Retina (tissue), 1 donor: ENCODE measurements at regions not wholly inside any gene's neighbourhood (a gene's known extent, or its start where the extent isn't known, plus 50 kb on each side); places are given as distances from the start of the nearest gene placed in this dataset.
"Not testable (repeated sequence)": the region's sequence is repeated elsewhere in the genome, so short reads cannot be mapped to it uniquely, and the experiment has no call there.

Source experiments
- DNase-seq: peaks from one replicate; pipeline ENCODE4 v3.0.0-alpha.2; 2016

DNA sequence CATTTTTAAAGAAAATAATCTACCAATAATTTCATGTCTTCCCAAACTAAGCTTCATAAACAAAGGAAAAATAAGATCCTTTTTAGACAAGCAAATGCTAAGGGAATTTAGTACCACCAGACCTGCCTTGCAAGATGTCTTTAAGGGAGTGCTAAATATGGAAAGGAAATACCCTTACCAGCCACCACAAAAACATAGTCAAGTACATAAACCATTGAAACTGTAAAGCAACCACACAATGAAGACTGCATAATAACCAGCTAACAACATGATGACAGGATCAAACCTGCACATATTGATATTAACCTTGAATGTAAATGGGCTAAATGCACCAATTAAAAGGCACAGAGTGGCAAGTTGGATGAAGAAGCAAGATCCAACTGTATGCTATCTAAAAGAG, 586.5 kb upstream of the NRG3 start:
- DNase-seq, result no peak

DNA sequence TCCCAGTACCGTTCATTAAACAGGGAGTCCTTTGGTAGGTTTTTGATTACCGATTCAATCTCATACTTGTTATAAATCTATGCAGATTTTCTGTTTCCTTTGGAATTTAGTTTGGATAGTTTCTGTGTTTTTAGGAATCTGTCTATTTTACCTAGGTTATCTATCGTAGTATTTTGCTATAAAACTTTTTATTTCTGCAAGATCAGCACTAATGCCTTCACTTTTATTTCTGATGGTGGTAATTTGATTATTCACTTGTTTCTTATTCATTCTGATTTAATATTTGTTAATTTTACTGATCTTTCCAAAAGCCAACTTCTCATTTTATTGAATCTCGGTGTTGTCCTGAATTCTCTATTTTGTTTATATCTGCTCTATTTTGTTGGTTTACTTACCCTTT, 577.7 kb upstream of the NRG3 start:
- DNase-seq, result no peak

DNA sequence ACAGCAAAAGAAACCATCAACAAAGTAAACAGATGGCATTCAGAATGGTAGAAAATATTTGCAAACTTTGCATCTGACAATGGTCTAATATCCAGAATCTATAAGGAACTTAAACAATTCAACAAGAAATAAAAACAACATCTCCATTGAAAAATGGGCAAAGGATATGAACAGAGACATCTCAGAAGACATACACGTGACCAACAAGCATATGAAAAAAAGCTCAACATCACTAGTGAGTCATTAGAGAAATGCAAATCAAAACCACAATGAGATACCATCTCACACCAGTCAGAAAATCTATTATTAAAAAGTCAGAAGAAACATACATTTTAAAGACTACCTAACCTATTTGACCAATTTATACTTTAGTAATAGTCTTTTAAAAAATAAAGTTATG, 571.3 kb upstream of the NRG3 start:
- DNase-seq, result no peak

DNA sequence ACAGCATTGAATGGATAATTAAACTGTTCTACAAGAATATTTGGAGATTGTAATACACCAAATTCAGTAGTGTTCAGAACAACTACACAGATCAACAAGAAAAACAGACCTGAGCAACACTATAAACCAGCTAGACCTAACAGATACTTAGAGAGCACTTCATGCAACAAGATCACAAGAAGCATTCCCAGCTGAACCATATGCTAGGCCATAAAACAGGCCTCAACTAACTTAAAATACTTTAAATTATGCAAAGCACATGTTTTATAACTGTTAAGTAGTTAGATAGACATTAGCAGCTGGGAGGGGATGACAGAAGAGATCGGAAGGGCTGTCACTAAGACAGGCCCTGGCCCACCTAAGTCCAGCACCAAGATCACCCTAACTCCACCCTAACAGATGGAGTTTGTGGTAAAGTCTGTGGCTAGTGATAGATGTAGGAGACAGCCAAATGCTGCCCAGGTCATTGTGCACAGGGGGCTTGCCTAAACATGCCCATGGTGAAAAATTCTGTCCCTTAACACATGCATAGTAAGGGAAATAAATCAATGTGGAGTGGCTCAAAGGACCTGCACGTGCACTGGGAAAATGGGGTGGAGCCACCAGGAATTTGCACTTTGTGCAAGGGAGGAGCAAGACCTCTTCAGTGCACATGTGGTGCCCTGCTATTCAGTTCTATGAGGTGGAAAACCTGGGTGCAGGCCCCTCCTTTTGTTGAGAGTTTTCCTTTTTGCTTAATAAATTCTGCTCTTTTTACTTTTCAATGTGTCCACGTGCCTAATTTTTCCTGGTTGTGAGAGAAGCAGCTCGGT, 567.8 kb upstream of the NRG3 start:
- DNase-seq, result no peak

- DNase-seq, result no peak
These were observed 565.9 kb upstream of the NRG3 start for GRCh38 chr10:81309041-81309552.

DNA sequence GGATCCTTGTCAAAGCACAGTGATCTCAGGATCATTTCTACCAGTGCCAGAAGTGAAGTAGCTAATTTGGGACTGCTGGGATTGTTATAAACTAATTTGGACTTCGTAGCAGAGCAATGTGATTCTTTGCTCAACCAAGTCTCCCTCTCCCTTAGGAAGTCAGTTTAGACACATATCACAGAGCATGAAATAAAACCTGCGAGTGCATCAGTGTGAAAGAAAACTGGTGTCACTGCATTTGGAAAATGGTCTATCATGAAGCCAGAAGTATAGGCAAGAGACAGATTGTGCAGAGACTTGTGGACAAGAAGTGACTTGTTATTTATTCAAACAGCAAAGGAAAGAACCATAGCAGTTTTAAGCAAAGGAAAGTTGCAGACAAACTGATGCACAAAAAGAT, 560.5 kb upstream of the NRG3 start:
- no peak for DNase-seq

DNA sequence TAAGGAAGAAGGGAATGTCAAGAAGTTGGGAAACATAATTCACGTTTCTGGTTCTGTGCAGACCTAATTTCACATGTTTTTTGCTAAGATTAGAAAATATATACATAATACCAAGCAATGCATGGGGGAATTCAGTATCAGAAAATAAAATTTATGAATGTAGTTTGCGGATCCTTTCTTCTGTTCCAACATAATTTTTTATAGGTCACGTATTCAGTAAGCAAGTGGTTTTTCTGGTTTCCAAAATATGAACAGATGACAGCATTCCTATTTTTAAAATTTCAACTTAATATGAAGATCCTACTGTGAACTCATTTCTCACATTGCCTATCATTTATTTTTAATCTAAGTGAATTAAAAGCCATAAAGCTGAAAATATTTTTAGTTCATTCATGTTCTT, 560.0 kb upstream of the NRG3 start:
- DNase-seq, result no peak

- no peak for DNase-seq
These were observed 527.0 kb upstream of the NRG3 start for GRCh38 chr10:81348003-81348402.

GRCh38 chr10:81367132-81367531, 507.9 kb upstream of the NRG3 start:
- no peak for DNase-seq

DNA sequence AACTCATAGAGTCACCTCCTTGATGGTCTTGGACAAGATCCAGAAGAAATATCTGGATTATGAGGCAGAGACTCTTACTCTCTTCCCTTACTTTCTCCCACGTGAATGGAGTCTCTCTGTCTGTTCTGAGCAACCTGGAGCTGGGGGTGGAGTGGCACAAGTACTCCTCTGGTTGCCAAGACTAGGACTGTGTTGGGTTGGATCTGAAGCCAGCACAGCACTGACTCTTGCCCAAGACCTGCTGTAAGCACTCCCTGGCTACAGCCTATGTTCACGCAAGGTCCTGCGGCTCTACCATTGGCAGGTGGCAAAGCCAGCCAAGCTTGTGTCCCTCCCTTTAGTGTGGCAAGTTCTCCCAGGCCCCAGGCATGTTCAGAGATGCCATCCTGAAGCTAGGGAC, 488.2 kb upstream of the NRG3 start:
- no peak for DNase-seq

DNA sequence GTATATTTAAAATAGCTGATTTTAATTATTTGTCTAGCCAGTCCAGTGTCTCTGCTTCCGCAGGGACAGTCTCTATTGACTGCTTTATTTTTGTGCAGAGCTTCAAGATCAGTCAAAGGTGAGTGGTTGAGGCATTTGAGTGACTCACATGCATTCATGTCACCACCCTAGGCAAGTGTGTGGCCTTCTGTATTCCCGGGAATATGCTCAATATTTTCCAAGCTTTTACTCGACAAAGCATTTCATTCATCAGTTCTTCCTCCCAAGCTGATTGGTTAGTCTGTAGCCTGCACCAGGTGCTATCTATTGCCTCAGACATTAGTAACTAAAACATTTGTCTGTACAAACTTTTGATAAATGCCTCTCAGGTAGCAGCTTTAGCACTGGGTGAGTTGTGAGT, 471.5 kb upstream of the NRG3 start:
- DNase-seq, result no peak

GRCh38 chr10:81405399-81405798, 469.6 kb upstream of the NRG3 start:
- DNase-seq, result no peak

- no peak for DNase-seq
These were observed 461.0 kb upstream of the NRG3 start for GRCh38 chr10:81414038-81414437.

DNA sequence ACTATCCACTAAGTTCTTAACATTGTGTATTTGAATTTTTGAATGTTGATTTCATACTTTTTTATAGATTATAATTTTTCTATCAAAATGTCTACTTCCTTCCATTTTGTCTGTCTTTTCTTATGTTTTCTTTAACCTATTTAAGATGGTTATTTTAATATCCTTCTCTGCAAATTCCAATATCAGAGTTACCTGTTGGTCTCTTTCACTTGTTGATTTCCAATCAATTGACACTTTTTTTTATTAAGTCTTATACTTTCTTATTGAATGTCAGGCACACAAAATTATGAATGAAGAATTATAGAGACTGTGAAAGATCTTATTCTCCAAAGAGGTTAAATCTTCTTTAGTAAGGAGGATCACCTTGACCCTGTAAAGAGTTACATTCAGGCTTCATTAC, 448.3 kb upstream of the NRG3 start:
- DNase-seq, result no peak

DNA sequence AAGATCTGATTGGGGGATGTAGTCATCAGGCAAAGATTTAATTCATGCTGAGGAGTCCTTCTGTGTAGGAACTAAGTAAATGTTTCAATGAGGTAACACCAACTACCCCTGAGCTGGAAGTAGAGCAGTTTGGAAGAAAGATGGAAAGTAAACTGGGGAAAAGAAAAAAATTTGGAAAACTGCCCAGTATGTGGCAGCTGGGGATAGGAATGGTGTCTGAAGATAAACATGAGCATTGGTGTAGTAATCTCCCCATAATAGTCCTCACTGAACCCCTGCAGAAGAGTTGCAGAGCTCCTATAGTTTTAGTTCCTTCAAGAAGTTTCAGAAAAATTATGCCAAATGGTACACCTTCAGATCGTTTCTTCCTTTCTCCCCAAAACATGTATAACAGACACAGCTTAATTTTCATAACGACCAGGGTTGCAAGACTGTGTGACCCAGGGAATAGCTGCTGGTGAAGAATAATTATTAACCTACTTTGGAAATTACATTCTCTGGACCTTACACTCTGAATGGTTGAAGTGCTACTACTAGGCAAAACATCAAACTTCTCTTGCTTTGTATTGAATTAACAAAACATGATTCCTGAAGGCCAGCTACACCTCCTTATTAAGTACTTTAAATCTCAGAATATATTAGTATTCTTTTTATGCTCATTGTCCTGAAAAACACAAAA, 446.4 kb upstream of the NRG3 start:
- no peak for DNase-seq

DNA sequence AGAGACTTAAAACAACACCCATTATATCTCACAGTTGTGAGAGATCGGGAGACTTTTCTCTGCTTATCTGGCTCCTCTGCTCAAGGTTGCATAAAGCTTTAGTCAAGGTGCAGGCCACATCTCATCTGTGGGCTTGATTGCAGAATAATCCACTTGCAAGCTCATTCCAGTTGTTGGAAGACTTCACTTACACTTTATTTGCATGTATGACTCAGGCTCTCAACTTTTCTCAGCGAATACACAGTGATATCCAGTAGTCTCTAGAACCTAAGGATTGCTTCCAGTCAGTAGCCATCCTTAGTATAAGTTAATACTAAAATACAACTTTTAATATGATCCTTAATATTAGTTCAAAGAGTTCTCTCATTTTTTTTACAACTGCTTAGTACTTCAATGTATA, 435.5 kb upstream of the NRG3 start:
- DNase-seq, result no peak

- not testable (repeated sequence) for DNase-seq
These were observed 433.4 kb upstream of the NRG3 start for GRCh38 chr10:81441624-81442023.

DNA sequence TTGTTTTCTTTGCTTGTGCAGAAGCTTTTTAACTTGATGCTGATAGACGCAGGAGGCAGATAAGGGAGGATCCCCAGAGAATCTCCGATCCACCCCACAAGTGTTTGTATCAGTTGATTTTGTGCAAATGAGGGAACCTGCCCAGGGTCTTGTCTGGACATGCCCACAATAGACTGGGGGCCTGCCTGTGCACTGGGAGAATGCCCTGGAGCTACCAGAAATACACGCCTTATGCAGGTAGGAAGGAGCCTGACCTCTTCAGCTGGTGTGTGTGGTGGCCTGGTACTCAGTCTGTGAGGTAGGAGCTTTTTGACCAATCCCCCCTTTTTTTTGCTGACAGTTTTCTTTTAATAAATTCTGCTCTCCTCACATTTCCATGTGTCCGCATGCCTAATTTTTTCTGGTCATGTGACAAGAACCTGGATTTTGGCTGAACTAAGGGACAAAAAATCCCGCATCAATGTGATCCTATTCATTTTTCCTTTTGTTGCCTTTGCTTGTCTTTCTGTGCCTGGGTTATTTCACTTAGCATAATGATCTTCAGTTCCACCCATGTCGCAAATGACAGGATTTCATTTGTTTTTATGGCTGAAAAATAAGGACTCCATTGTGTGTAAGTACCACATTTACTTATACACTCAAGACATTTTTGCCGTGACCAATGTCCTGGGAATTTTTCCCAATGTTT, 430.6 kb upstream of the NRG3 start:
- no peak for DNase-seq

DNA sequence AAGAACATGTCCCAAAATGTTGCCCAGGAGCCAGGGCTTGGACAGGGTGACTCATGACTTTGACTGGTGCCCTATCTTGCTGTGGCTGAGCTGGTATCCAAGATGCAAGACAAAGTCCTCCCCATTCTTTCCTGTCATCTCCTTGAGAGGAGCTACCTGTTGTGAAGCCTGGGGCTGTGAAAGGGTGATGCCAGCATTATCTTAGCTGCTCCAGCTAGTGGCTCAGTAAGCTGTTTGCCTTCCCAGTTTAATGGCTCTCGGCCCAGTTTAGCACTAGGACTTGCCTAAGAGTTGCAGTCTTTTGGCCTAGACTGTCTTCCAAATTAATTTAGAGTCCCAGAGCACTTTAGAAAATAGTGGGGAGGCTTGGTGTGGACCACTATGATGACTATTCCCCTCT, 424.3 kb upstream of the NRG3 start:
- no peak for DNase-seq

DNA sequence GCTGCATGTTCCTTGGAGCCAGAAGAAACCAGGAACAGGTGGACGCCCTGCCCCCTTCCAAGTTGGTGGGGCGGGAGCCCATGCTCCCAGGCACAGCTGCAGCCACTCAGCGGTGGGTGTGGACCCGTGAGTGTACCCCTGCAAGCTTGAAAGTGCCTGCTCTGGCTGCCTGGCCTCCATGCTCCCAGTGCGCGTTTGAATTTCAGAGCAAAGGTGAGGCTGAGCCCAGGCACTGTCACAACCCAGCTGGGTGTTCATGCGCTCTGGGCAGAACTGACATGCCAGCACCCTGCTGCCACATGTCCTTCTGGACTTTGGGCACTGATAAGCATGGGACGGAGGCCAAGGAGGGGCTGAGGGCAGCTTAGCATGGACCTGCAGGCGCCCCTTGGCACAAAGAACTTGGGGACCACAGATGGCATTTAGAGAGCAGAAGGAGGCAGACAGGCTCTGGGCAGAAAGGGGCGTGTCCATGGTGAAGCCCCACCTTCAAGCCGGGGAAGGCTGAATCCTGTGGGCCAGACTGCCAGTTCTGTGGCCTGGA, 402.0 kb upstream of the NRG3 start:
- DNase-seq, result no peak

- DNase-seq, result no peak
These were observed 401.2 kb upstream of the NRG3 start for GRCh38 chr10:81473755-81474154.

- no peak for DNase-seq
These were observed 395.7 kb upstream of the NRG3 start for GRCh38 chr10:81479316-81479715.

DNA sequence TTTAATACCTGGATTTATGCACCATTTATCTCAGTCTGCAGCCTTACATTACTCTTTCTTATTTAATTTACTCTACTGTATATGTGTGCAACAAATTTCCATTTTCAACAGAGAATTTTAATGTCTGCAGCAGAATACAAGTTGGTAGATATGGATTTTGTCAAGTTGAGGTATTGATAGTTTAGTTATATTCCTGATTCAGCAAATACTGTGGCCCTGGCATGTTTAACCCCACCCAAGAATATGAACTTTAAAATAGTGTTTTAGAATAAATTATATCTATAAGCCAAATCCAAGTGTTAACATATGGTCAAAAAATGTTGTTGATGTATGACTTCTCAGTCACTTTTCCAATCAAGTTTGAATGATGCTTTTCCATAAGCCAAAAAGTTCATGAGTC, 378.4 kb upstream of the NRG3 start:
- DNase-seq, result no peak
